Neural cell (in vitro differentiated cells): ENCODE measurements at regions not wholly inside any gene's neighbourhood (a gene's known extent, or its start where the extent isn't known, plus 50 kb on each side); places are given as distances from the start of the nearest gene placed in this dataset.

Experiments used
- H2AFZ ChIP-seq: fragments of 200-600, 300-800 bp; sonication (generic), shearing (Covaris generic); 2 replicates; pipeline ENCODE4 v1.6.0; 2014; ENCODE audit warnings: low read depth, mild to moderate bottlenecking, antibody characterized with exemption, low read length, moderate library complexity
- H3F3A ChIP-seq: fragments of 200-600 bp; shearing (Covaris generic); 2 replicates; pipeline ENCODE4 v1.6.1; 2016; ENCODE audit warnings: mild to moderate bottlenecking, moderate library complexity, mixed read lengths, antibody characterized with exemption, low read length; ENCODE audit not compliant: insufficient read depth, poor library complexity, severe bottlenecking
- H3K27ac ChIP-seq: fragments of 200-600, 300-800 bp; sonication (generic), shearing (Covaris generic); 2 replicates; pipeline ENCODE4 v1.5.1; 2014; ENCODE audit warnings: mild to moderate bottlenecking, low read length, moderate library complexity
- H3K27me3 ChIP-seq: fragments of 300-800, 200-600 bp; sonication (generic), shearing (Covaris generic); 2 replicates; pipeline ENCODE4 v1.6.0; 2014; ENCODE audit warnings: mild to moderate bottlenecking, low read depth, low read length, moderate library complexity; ENCODE audit not compliant: insufficient read depth
- H3K36me3 ChIP-seq: fragments of 300-800, 200-600 bp; sonication (generic), shearing (Covaris generic); 2 replicates; pipeline ENCODE4 v1.5.1; 2014; ENCODE audit warnings: mild to moderate bottlenecking, antibody characterized with exemption, low read length, moderate library complexity; ENCODE audit not compliant: insufficient read depth
- H3K4me2 ChIP-seq: fragments of 300-800, 200-600 bp; sonication (generic), shearing (Covaris generic); 2 replicates; pipeline ENCODE4 v1.6.0; 2014; ENCODE audit warnings: mild to moderate bottlenecking, low read length
- H3K4me3 ChIP-seq: fragments of 300-800, 200-600 bp; sonication (generic), shearing (Covaris generic); 2 replicates; pipeline ENCODE4 v1.5.1; 2014; ENCODE audit warnings: mild to moderate bottlenecking, low read length, moderate library complexity
- H3K79me2 ChIP-seq: fragments of 200-600 bp; shearing (Covaris generic); replicated peaks from 2 replicates; pipeline ENCODE4 v1.6.0; 2014; ENCODE audit warnings: mild to moderate bottlenecking, low read length, moderate library complexity; ENCODE audit not compliant: insufficient read depth
- H3K9ac ChIP-seq: fragments of 300-800, 200-600 bp; sonication (generic), shearing (Covaris generic); 2 replicates; pipeline ENCODE4 v1.6.1; 2016; ENCODE audit warnings: mild to moderate bottlenecking, low read length, mixed read lengths
- H3K9me2 ChIP-seq: fragments of 200-600 bp; shearing (Covaris generic); 2 replicates; pipeline ENCODE4 v1.6.1; 2016; ENCODE audit warnings: mild to moderate bottlenecking, low read length, mixed read lengths; ENCODE audit not compliant: insufficient read depth
- H3K9me3 ChIP-seq: fragments of 200-600, 300-800 bp; sonication (generic), shearing (Covaris generic); 2 replicates; pipeline ENCODE4 v1.6.1; 2016; ENCODE audit warnings: mild to moderate bottlenecking, mixed run types, low read length, moderate library complexity, mixed read lengths
- H4K20me1 ChIP-seq: fragments of 200-600 bp; shearing (Covaris generic); 2 replicates; pipeline ENCODE4 v1.6.1; 2016; ENCODE audit warnings: mild to moderate bottlenecking, mixed run types; ENCODE audit not compliant: insufficient read depth
- CTCF ChIP-seq: fragments of 450-650 bp; IDR thresholded peaks from 2 replicates; pipeline ENCODE4 v1.5.1; 2014; ENCODE audit warnings: antibody characterized with exemption, mild to moderate bottlenecking, moderate library complexity; ENCODE audit not compliant: poor library complexity, severe bottlenecking
- EP300 ChIP-seq: fragments of 450-650 bp; conservative IDR thresholded peaks from 2 replicates; pipeline ENCODE4 v1.6.1; 2014; ENCODE audit warnings: antibody characterized with exemption, mild to moderate bottlenecking, moderate library complexity; ENCODE audit not compliant: poor library complexity, severe bottlenecking
- EZH2 ChIP-seq: fragments of 200-600, 300-800 bp; shearing (Covaris generic), sonication (generic); IDR thresholded peaks from 2 replicates; pipeline ENCODE4 v1.6.1; 2014; ENCODE audit warnings: antibody characterized with exemption, low read length, borderline replicate concordance, mild to moderate bottlenecking; ENCODE audit not compliant: insufficient read depth, poor library complexity, severe bottlenecking
- MXI1 ChIP-seq: fragments of 450-650 bp; conservative IDR thresholded peaks from 2 replicates; pipeline ENCODE4 v1.6.1; 2014; ENCODE audit warnings: antibody characterized with exemption, mild to moderate bottlenecking; ENCODE audit not compliant: poor library complexity, severe bottlenecking
- POLR2AphosphoS5 ChIP-seq: IDR thresholded peaks from 2 replicates; pipeline ENCODE4 v1.6.1; 2012
- RAD21 ChIP-seq: fragments of 450-650 bp; conservative IDR thresholded peaks from 2 replicates; pipeline ENCODE4 v1.6.1; 2014; ENCODE audit warnings: antibody characterized with exemption, mild to moderate bottlenecking, moderate library complexity
- SMC3 ChIP-seq: fragments of 450-650 bp; conservative IDR thresholded peaks from 2 replicates; pipeline ENCODE4 v1.6.1; 2014; ENCODE audit warnings: antibody characterized with exemption, mild to moderate bottlenecking, moderate library complexity; ENCODE audit not compliant: poor library complexity
- TAF1 ChIP-seq: IDR thresholded peaks from 2 replicates; pipeline ENCODE4 v1.6.1; 2012; ENCODE audit warnings: low read depth
- TF ChIP-seq, protein P1 (sequence below): IDR thresholded peaks from 2 replicates; pipeline ENCODE4 v1.6.1; 2012; ENCODE audit warnings: borderline replicate concordance

GRCh38 chr9:20144197-20144596 lies 355.4 kb upstream of the SLC24A2 start:
- TF ChIP-seq, protein P1, sequence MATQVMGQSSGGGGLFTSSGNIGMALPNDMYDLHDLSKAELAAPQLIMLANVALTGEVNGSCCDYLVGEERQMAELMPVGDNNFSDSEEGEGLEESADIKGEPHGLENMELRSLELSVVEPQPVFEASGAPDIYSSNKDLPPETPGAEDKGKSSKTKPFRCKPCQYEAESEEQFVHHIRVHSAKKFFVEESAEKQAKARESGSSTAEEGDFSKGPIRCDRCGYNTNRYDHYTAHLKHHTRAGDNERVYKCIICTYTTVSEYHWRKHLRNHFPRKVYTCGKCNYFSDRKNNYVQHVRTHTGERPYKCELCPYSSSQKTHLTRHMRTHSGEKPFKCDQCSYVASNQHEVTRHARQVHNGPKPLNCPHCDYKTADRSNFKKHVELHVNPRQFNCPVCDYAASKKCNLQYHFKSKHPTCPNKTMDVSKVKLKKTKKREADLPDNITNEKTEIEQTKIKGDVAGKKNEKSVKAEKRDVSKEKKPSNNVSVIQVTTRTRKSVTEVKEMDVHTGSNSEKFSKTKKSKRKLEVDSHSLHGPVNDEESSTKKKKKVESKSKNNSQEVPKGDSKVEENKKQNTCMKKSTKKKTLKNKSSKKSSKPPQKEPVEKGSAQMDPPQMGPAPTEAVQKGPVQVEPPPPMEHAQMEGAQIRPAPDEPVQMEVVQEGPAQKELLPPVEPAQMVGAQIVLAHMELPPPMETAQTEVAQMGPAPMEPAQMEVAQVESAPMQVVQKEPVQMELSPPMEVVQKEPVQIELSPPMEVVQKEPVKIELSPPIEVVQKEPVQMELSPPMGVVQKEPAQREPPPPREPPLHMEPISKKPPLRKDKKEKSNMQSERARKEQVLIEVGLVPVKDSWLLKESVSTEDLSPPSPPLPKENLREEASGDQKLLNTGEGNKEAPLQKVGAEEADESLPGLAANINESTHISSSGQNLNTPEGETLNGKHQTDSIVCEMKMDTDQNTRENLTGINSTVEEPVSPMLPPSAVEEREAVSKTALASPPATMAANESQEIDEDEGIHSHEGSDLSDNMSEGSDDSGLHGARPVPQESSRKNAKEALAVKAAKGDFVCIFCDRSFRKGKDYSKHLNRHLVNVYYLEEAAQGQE, result no peak
- TF ChIP-seq TAF1 (no peak), MXI1 (no peak), RAD21 (no peak)
- H4K20me1 ChIP-seq, result no peaks in the 10 kb centered on the region
- H3K36me3 ChIP-seq, result no peaks in the 10 kb centered on the region
- no peaks in the 10 kb centered on the region for H3K27me3 ChIP-seq
- H3K79me2 ChIP-seq, result no peaks in the 10 kb centered on the region
- no peaks in the 10 kb centered on the region for H3K9me2 ChIP-seq
- H3K9ac ChIP-seq, result no peak overlapping the region
- H3K27ac ChIP-seq, result no peak overlapping the region
- no peak overlapping the region for H3K4me2 ChIP-seq
- no peaks in the 10 kb centered on the region for H3F3A ChIP-seq
- no peak overlapping the region for H2AFZ ChIP-seq
- H3K4me3 ChIP-seq, result no peak overlapping the region
- no peaks in the 10 kb centered on the region for H3K9me3 ChIP-seq

GRCh38 chr9:20139763-20140290 lies 351.0 kb upstream of the SLC24A2 start:
- H3K36me3 ChIP-seq, result no peaks in the 10 kb centered on the region
- H3K9me3 ChIP-seq, result no peaks in the 10 kb centered on the region
- H3K27me3 ChIP-seq, result no peaks in the 10 kb centered on the region
- H3K9ac ChIP-seq, result no peak overlapping the region
- H2AFZ ChIP-seq, result no peak overlapping the region
- no peaks in the 10 kb centered on the region for H3K9me2 ChIP-seq
- H3F3A ChIP-seq, result no peaks in the 10 kb centered on the region
- H3K79me2 ChIP-seq, result no peaks in the 10 kb centered on the region
- H4K20me1 ChIP-seq, result no peaks in the 10 kb centered on the region
- H3K27ac ChIP-seq, result peak overlapping the region; percentile 37
- no peak for TF ChIP-seq RAD21
- TF ChIP-seq, protein P1, result peak; percentile 16
- no peak for TF ChIP-seq TAF1
- no peak overlapping the region for H3K4me3 ChIP-seq
- no peak overlapping the region for H3K4me2 ChIP-seq

DNA sequence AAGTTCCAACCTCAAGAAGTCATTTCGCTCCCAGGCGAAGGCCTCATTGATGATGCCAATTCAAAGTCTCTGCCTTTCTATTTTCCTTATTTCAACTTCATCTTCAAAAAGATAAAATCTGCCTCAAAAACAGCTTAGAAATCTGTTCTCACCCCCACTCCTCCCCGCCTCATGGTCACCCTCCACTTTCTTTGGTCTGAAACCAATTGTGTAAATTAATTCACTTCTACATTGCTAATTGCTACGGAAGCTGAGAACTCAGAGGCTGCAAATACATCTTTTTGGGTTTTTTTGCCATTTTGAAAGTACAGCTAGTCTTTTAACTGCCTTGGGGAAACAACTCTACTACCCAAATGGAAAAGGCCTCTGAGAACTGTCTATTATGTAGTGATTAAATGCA lies 350.0 kb upstream of the SLC24A2 start:
- no peaks in the 10 kb centered on the region for H3K27me3 ChIP-seq
- H3K36me3 ChIP-seq, result no peaks in the 10 kb centered on the region
- no peak overlapping the region for H2AFZ ChIP-seq
- H3K4me3 ChIP-seq, result no peak overlapping the region
- H3K4me2 ChIP-seq, result no peak overlapping the region
- H3K9me3 ChIP-seq, result no peaks in the 10 kb centered on the region
- H3K9ac ChIP-seq, result no peak overlapping the region
- peak overlapping the region; percentile 37 for H3K27ac ChIP-seq
- TF ChIP-seq SMC3 (no peak), CTCF (no peak), MXI1 (no peak), TAF1 (no peak), RAD21 (no peak), EP300 (no peak), EZH2 (no peak), POLR2AphosphoS5 (no peak)
- TF ChIP-seq, protein P1, result no peak
- no peaks in the 10 kb centered on the region for H3F3A ChIP-seq
- H3K9me2 ChIP-seq, result no peaks in the 10 kb centered on the region
- H3K79me2 ChIP-seq, result no peaks in the 10 kb centered on the region
- H4K20me1 ChIP-seq, result no peaks in the 10 kb centered on the region
